H1 (cell line): ENCODE measurements at regions not wholly inside any gene's neighbourhood (a gene's known extent, or its start where the extent isn't known, plus 50 kb on each side); places are given as distances from the start of the nearest gene placed in this dataset.

Experiments
- ATF3 ChIP-seq: IDR thresholded peaks from 2 replicates; pipeline ENCODE4 v1.6.1; 2011; ENCODE audit warnings: low read depth, mild to moderate bottlenecking, low read length; ENCODE audit not compliant: insufficient read depth
- GABPA ChIP-seq: IDR thresholded peaks from 2 replicates; pipeline ENCODE4 v1.6.1; 2011; ENCODE audit warnings: mild to moderate bottlenecking, low read length, moderate library complexity, borderline replicate concordance; ENCODE audit not compliant: insufficient read depth
- NRF1 ChIP-seq: IDR thresholded peaks from 2 replicates; pipeline ENCODE4 v1.6.1; 2011; ENCODE audit warnings: mild to moderate bottlenecking, low read depth, low read length, improper control_type of control experiment
- RAD21 ChIP-seq, 2 experiments: IDR thresholded peaks in 1 of 2; conservative IDR thresholded peaks in 1 of 2; 2 replicates each; pipeline ENCODE4 v1.6.1; 2011; ENCODE audit warnings: low read depth in 2 of 2, low read length in 2 of 2, improper control_type of control experiment in 1 of 2, inconsistent platforms in 1 of 2, mild to moderate bottlenecking in 1 of 2, moderate library complexity in 1 of 2
- TBP ChIP-seq: IDR thresholded peaks from 2 replicates; pipeline ENCODE4 v1.6.1; 2011; ENCODE audit warnings: low read depth, low read length, improper control_type of control experiment

- TF ChIP-seq RAD21 (IDR thresholded peaks at IDR 0.05 in 1 of 2, conservative IDR thresholded peaks at IDR 0.05 in 1 of 2; ENCODE audit: low read depth in 2 of 2, low read length in 2 of 2) (no peak), GABPA (no peak), ATF3 (no peak), NRF1 (no peak), TBP (no peak)
- TF ChIP-seq, all 59 proteins: peak for 0
Observed at GRCh38 chr1:244989813-244990212, 125.5 kb upstream of the HNRNPU start (continued).
